ENCODE measurements at regions not wholly inside any gene's neighbourhood (a gene's known extent, or its start where the extent isn't known, plus 50 kb on each side); places are given as distances from the start of the nearest gene placed in this dataset.

DNA sequence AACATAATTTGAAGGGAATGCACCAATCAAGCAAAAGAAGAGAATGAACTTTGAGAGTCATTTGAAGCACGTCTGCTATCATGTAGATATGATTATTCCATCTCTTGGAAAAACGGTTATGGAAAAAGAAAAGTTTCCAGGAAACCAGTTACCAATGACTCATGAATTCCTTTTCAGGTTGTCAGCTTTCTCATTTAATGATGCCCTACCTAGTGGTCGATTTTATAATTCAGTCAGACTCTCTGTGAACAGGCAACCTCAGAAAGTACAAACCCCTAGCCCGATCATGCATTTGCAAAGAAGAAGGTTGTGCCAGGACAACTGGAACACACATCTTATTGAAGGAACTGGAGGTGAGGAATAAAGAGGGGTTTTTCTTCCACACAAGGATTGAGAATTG lies 355.1 kb upstream of the GRIA1 start (continued):
- TF ChIP-seq, protein P1, sequence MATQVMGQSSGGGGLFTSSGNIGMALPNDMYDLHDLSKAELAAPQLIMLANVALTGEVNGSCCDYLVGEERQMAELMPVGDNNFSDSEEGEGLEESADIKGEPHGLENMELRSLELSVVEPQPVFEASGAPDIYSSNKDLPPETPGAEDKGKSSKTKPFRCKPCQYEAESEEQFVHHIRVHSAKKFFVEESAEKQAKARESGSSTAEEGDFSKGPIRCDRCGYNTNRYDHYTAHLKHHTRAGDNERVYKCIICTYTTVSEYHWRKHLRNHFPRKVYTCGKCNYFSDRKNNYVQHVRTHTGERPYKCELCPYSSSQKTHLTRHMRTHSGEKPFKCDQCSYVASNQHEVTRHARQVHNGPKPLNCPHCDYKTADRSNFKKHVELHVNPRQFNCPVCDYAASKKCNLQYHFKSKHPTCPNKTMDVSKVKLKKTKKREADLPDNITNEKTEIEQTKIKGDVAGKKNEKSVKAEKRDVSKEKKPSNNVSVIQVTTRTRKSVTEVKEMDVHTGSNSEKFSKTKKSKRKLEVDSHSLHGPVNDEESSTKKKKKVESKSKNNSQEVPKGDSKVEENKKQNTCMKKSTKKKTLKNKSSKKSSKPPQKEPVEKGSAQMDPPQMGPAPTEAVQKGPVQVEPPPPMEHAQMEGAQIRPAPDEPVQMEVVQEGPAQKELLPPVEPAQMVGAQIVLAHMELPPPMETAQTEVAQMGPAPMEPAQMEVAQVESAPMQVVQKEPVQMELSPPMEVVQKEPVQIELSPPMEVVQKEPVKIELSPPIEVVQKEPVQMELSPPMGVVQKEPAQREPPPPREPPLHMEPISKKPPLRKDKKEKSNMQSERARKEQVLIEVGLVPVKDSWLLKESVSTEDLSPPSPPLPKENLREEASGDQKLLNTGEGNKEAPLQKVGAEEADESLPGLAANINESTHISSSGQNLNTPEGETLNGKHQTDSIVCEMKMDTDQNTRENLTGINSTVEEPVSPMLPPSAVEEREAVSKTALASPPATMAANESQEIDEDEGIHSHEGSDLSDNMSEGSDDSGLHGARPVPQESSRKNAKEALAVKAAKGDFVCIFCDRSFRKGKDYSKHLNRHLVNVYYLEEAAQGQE (IDR thresholded peaks at IDR 0.05; ENCODE audit: borderline replicate concordance in 1 of 2, low read depth in 1 of 2, low read length in 2 of 2) = no peak
- TF ChIP-seq KAT2B (IDR thresholded peaks at IDR 0.05; ENCODE audit: borderline replicate concordance, low read depth, low read length) = no peak
- no peak for TF ChIP-seq THAP11 (CRISPR knock-in tag; IDR thresholded peaks at IDR 0.05)
- TF ChIP-seq TAF15 (IDR thresholded peaks at IDR 0.05; ENCODE audit: low read depth, low read length, poor library complexity, severe bottlenecking) = no peak
- TF ChIP-seq ATRX (CRISPR knock-in tag; IDR thresholded peaks at IDR 0.05; ENCODE audit: borderline replicate concordance) = no peak
- TF ChIP-seq, protein P2, sequence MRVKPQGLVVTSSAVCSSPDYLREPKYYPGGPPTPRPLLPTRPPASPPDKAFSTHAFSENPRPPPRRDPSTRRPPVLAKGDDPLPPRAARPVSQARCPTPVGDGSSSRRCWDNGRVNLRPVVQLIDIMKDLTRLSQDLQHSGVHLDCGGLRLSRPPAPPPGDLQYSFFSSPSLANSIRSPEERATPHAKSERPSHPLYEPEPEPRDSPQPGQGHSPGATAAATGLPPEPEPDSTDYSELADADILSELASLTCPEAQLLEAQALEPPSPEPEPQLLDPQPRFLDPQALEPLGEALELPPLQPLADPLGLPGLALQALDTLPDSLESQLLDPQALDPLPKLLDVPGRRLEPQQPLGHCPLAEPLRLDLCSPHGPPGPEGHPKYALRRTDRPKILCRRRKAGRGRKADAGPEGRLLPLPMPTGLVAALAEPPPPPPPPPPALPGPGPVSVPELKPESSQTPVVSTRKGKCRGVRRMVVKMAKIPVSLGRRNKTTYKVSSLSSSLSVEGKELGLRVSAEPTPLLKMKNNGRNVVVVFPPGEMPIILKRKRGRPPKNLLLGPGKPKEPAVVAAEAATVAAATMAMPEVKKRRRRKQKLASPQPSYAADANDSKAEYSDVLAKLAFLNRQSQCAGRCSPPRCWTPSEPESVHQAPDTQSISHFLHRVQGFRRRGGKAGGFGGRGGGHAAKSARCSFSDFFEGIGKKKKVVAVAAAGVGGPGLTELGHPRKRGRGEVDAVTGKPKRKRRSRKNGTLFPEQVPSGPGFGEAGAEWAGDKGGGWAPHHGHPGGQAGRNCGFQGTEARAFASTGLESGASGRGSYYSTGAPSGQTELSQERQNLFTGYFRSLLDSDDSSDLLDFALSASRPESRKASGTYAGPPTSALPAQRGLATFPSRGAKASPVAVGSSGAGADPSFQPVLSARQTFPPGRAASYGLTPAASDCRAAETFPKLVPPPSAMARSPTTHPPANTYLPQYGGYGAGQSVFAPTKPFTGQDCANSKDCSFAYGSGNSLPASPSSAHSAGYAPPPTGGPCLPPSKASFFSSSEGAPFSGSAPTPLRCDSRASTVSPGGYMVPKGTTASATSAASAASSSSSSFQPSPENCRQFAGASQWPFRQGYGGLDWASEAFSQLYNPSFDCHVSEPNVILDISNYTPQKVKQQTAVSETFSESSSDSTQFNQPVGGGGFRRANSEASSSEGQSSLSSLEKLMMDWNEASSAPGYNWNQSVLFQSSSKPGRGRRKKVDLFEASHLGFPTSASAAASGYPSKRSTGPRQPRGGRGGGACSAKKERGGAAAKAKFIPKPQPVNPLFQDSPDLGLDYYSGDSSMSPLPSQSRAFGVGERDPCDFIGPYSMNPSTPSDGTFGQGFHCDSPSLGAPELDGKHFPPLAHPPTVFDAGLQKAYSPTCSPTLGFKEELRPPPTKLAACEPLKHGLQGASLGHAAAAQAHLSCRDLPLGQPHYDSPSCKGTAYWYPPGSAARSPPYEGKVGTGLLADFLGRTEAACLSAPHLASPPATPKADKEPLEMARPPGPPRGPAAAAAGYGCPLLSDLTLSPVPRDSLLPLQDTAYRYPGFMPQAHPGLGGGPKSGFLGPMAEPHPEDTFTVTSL (CRISPR knock-in tag; IDR thresholded peaks at IDR 0.05; ENCODE audit: borderline replicate concordance) = no peak
- no peak for TF ChIP-seq ELF4 (CRISPR knock-in tag; IDR thresholded peaks at IDR 0.05; ENCODE audit: borderline replicate concordance)
- TF ChIP-seq ZNF83 (CRISPR knock-in tag; IDR thresholded peaks at IDR 0.05; ENCODE audit: borderline replicate concordance) = no peak
- no peak for TF ChIP-seq MEIS2 (CRISPR knock-in tag; IDR thresholded peaks at IDR 0.05)
